ENCODE measurements at regions not wholly inside any gene's neighbourhood (a gene's known extent, or its start where the extent isn't known, plus 50 kb on each side); places are given as distances from the start of the nearest gene placed in this dataset.

- POLR2A ChIA-PET, result no interaction called here
These were observed 629.3 kb upstream of the MDGA2 start for GRCh38 chr14:48304729-48305128.

More at GRCh38 chr14:48304729-48305128, 629.3 kb upstream of the MDGA2 start:
- no peak overlapping the region for H3K4me3 ChIP-seq (ENCODE audit: low read depth in 2 of 2, low read length in 1 of 2)
- H3K9me2 ChIP-seq, result no peaks in the 10 kb centered on the region
- H3K9ac ChIP-seq, result no peak overlapping the region
- H3K4me2 ChIP-seq, result no peak overlapping the region
- no peak for DNase-seq
- H3K36me3 ChIP-seq (replicated peaks in 1 of 2; ENCODE audit: control insufficient read depth in 1 of 2, insufficient read depth in 2 of 2, low read length in 1 of 2), result no peaks in the 10 kb centered on the region
- H3F3A ChIP-seq (replicated peaks; ENCODE audit: insufficient read depth), result no peaks in the 10 kb centered on the region
- H3K27me3 ChIP-seq (ENCODE audit: insufficient read depth), result no peaks in the 10 kb centered on the region
- H3K27ac ChIP-seq (ENCODE audit: low read depth in 2 of 2, low read length in 1 of 2), result no peak overlapping the region
- WGBS (ENCODE audit: low lambda C conversion rate), result 28% methylated on average over 2 of the region's 3 CpGs
- no peak for TF ChIP-seq TEAD4 (IDR thresholded peaks at IDR 0.05; ENCODE audit: borderline replicate concordance, insufficient read depth)
- TF ChIP-seq MXI1 (IDR thresholded peaks at IDR 0.05; ENCODE audit: low read depth, low read length), result no peak
- TF ChIP-seq YY1 (IDR thresholded peaks at IDR 0.05; ENCODE audit: low read depth), result no peak
- TF ChIP-seq NRF1 (IDR thresholded peaks at IDR 0.05; ENCODE audit: low read depth, low read length), result no peak
- no peak for TF ChIP-seq USF1 (IDR thresholded peaks at IDR 0.05; ENCODE audit: borderline replicate concordance, low read depth)
- no peak for TF ChIP-seq CHD2 (IDR thresholded peaks at IDR 0.05; ENCODE audit: low read length, partially characterized antibody)
- TF ChIP-seq EP300 (IDR thresholded peaks at IDR 0.05; ENCODE audit: borderline replicate concordance in 1 of 2, low read depth in 1 of 2, low read length in 1 of 2), result no peak
- TF ChIP-seq GABPA (IDR thresholded peaks at IDR 0.05; ENCODE audit: low read depth), result no peak
- TF ChIP-seq MEF2A (IDR thresholded peaks at IDR 0.05; ENCODE audit: borderline replicate concordance, low read depth), result no peak
- no peak for TF ChIP-seq TAF1 (IDR thresholded peaks at IDR 0.05; ENCODE audit: borderline replicate concordance, low read depth, low read length)
- TF ChIP-seq ZBTB33 (IDR thresholded peaks at IDR 0.05; ENCODE audit: borderline replicate concordance, low read depth), result no peak
- TF ChIP-seq NFIC (IDR thresholded peaks at IDR 0.05; ENCODE audit: borderline replicate concordance), result no peak
- no peak for TF ChIP-seq CTCF (IDR thresholded peaks at IDR 0.05)
- no peak for TF ChIP-seq IRF3 (IDR thresholded peaks at IDR 0.05; ENCODE audit: low read depth, low read length)
- no peak for TF ChIP-seq FOSL2 (IDR thresholded peaks at IDR 0.05; ENCODE audit: borderline replicate concordance, low read depth)
- no peak for TF ChIP-seq RCOR1 (IDR thresholded peaks at IDR 0.05; ENCODE audit: low read length)
- no peak for TF ChIP-seq SIN3A (IDR thresholded peaks at IDR 0.05; ENCODE audit: borderline replicate concordance, low read depth, low read length)
- TF ChIP-seq JUND (IDR thresholded peaks at IDR 0.05), result no peak
- no peak for TF ChIP-seq RAD21 (IDR thresholded peaks at IDR 0.05; ENCODE audit: low read length)
- no peaks in the 10 kb centered on the region for H4K20me1 ChIP-seq (ENCODE audit: insufficient read depth)
- H3K9me3 ChIP-seq, result no peaks in the 10 kb centered on the region
- H3K79me2 ChIP-seq (ENCODE audit: insufficient read depth), result no peaks in the 10 kb centered on the region
- no peaks in the 10 kb centered on the region for H3K4me1 ChIP-seq (ENCODE audit: control insufficient read depth in 1 of 2, insufficient read depth in 2 of 2, low read depth in 1 of 2, low read length in 1 of 2)
- CTCF ChIA-PET, result no interaction called here
- H2AFZ ChIP-seq (ENCODE audit: low read depth), result no peak overlapping the region

Measured in SK-N-SH (cell line).